Bronchial epithelial cell (primary cell): ENCODE measurements at regions not wholly inside any gene's neighbourhood (a gene's known extent, or its start where the extent isn't known, plus 50 kb on each side); places are given as distances from the start of the nearest gene placed in this dataset.
A peak's percentile ranks its signal among the peaks of the same experiment; 100 is the strongest.

ENCODE experiments used
- DNase-seq: peaks from one replicate; pipeline ENCODE4 v3.0.0-alpha.2; 2010; ENCODE audit warnings: low read depth
- FAIRE-seq: peaks from 2 replicates; lab custom pipeline; 2011; peaks lifted over from hg19 to GRCh38; lab: Jason Lieb, UNC
- H3K27me3 ChIP-seq: 2 replicates; pipeline ENCODE4 v1.5.1; 2011; ENCODE audit warnings: low read length; ENCODE audit not compliant: control insufficient read depth, insufficient read depth
- H3K36me3 ChIP-seq: 2 replicates; pipeline ENCODE4 v1.5.1; 2011; ENCODE audit warnings: low read length; ENCODE audit not compliant: control insufficient read depth, insufficient read depth
- H3K4me3 ChIP-seq: 2 replicates; pipeline ENCODE4 v1.5.1; 2011; ENCODE audit warnings: mild to moderate bottlenecking, low read depth, low read length, control low read depth
- CTCF ChIP-seq: IDR thresholded peaks from 2 replicates; pipeline ENCODE4 v1.5.1; 2011; ENCODE audit warnings: mild to moderate bottlenecking, moderate library complexity, low read length, control low read depth, inconsistent platforms; ENCODE audit not compliant: insufficient read depth, severe bottlenecking

- no peaks in the 10 kb centered on the region for H3K27me3 ChIP-seq
- H3K4me3 ChIP-seq = no peak overlapping the region
- TF ChIP-seq CTCF = no peak
- H3K36me3 ChIP-seq = no peaks in the 10 kb centered on the region
- DNase-seq (no peak), FAIRE-seq (no peak)
Measured at GRCh38 chr2:43160778-43161177, 65.6 kb downstream of the ZFP36L2 start.

GRCh38 chr2:43159797-43160196 lies 66.6 kb downstream of the ZFP36L2 start:
- Histone ChIP-seq H3K4me3 (no peak overlapping the region), H3K36me3 (no peaks in the 10 kb centered on the region), H3K27me3 (no peaks in the 10 kb centered on the region)
- no peak for TF ChIP-seq CTCF
- FAIRE-seq (no peak), DNase-seq (no peak)

- DNase-seq (peak; percentile 88), FAIRE-seq (peak; percentile 62)
- Histone ChIP-seq H3K4me3 (no peak overlapping the region), H3K36me3 (no peaks in the 10 kb centered on the region), H3K27me3 (no peaks in the 10 kb centered on the region)
- no peak for TF ChIP-seq CTCF
Measured at GRCh38 chr2:43158259-43158880, 68.0 kb downstream of the ZFP36L2 start.

GRCh38 chr2:43157506-43158246 lies 68.7 kb downstream of the ZFP36L2 start:
- Histone ChIP-seq H3K27me3 (no peaks in the 10 kb centered on the region), H3K36me3 (no peaks in the 10 kb centered on the region), H3K4me3 (no peak overlapping the region)
- FAIRE-seq (no peak), DNase-seq (peak; percentile 50)
- TF ChIP-seq CTCF = no peak

GRCh38 chr2:43155851-43156411 lies 70.5 kb downstream of the ZFP36L2 start:
- FAIRE-seq (no peak), DNase-seq (no peak)
- no peak for TF ChIP-seq CTCF
- no peaks in the 10 kb centered on the region for H3K36me3 ChIP-seq
- H3K27me3 ChIP-seq = no peaks in the 10 kb centered on the region
- H3K4me3 ChIP-seq = no peak overlapping the region
